ENCODE measurements at regions not wholly inside any gene's neighbourhood (a gene's known extent, or its start where the extent isn't known, plus 50 kb on each side); places are given as distances from the start of the nearest gene placed in this dataset.
"Not testable (repeated sequence)": the region's sequence is repeated elsewhere in the genome, so short reads cannot be mapped to it uniquely, and the experiment has no call there.

GRCh38 chr20:22823119-22823518 lies 212.0 kb upstream of the SSTR4 start:
- no peak for DNase-seq

- no peak for DNase-seq
Observed at GRCh38 chr20:22824077-22824476, 211.0 kb upstream of the SSTR4 start.

- no peak for DNase-seq
Observed at GRCh38 chr20:22825076-22825475, 210.0 kb upstream of the SSTR4 start.

- DNase-seq: no peak
Observed at GRCh38 chr20:22825546-22825945, 209.6 kb upstream of the SSTR4 start.

GRCh38 chr20:22826306-22827230 lies 208.5 kb upstream of the SSTR4 start:
- no peak for DNase-seq

GRCh38 chr20:22827916-22828315 lies 207.2 kb upstream of the SSTR4 start:
- no peak for DNase-seq

- DNase-seq: no peak
Observed at GRCh38 chr20:22829356-22829755, 205.8 kb upstream of the SSTR4 start.

GRCh38 chr20:22830138-22830537 lies 205.0 kb upstream of the SSTR4 start:
- no peak for DNase-seq

- DNase-seq: not testable (repeated sequence)
Observed at GRCh38 chr20:22830715-22831114, 204.4 kb upstream of the SSTR4 start.

GRCh38 chr20:22833851-22834250 lies 201.3 kb upstream of the SSTR4 start:
- no peak for DNase-seq

- no peak for DNase-seq
Observed at GRCh38 chr20:22834651-22835256, 200.4 kb upstream of the SSTR4 start.

- peak; percentile 26 for DNase-seq
Observed at GRCh38 chr20:22836211-22836610, 198.9 kb upstream of the SSTR4 start.

- DNase-seq: no peak
Observed at GRCh38 chr20:22836877-22837276, 198.2 kb upstream of the SSTR4 start.

- DNase-seq: no peak
Observed at GRCh38 chr20:22838001-22838400, 197.1 kb upstream of the SSTR4 start.

- no peak for DNase-seq
Observed at GRCh38 chr20:22841846-22842245, 193.3 kb upstream of the SSTR4 start.

GRCh38 chr20:22842793-22843192 lies 192.3 kb upstream of the SSTR4 start:
- no peak for DNase-seq

- no peak for DNase-seq
Observed at GRCh38 chr20:22844959-22845358, 190.2 kb upstream of the SSTR4 start.

- DNase-seq: no peak
Observed at GRCh38 chr20:22846863-22847262, 188.2 kb upstream of the SSTR4 start.

GRCh38 chr20:22848364-22848763 lies 186.7 kb upstream of the SSTR4 start:
- DNase-seq: no peak

- peak; percentile 9 for DNase-seq
Observed at GRCh38 chr20:22851679-22852346, 183.3 kb upstream of the SSTR4 start.

GRCh38 chr20:22861231-22861980 lies 173.7 kb upstream of the SSTR4 start:
- DNase-seq: peak; percentile 51

GRCh38 chr20:22861990-22862389 lies 173.1 kb upstream of the SSTR4 start:
- no peak for DNase-seq

GRCh38 chr20:22862671-22863230 lies 172.4 kb upstream of the SSTR4 start:
- no peak for DNase-seq
